ENCODE measurements at regions not wholly inside any gene's neighbourhood (a gene's known extent, or its start where the extent isn't known, plus 50 kb on each side); places are given as distances from the start of the nearest gene placed in this dataset.
A peak's percentile ranks its signal among the peaks of the same experiment; 100 is the strongest.

DNA sequence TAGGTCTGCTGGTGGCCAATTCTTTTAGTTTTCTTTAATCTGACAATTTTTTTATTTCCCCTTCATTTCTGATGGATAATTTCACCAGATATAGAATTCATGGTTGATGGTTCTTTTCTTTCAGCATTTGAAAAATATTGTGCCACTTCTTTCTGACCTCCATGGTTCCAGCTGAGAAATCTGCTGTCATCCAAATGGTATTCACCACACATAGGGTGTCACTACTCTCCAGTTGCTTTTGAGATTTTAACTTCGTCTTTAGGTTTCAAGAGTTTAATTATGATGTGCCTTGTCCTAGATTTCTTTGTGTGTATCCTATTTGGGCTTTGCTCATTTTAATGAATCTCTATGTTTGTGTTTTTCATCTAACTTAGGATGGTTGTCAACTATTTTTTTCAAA lies 488.6 kb upstream of the HS6ST1 start:
- DNase-seq (ENCODE audit: low read depth) = no peak
- in situ Hi-C loops (cut with HindIII; ENCODE audit: low pct_unique_long_range_greater_than_20kb, low sequenced_read_pairs) = no loop called here

GRCh38 chr2:128808462-128809258 lies 490.0 kb upstream of the HS6ST1 start:
- peak; percentile 18 for DNase-seq (ENCODE audit: low read depth)
- in situ Hi-C loops (cut with HindIII; ENCODE audit: low pct_unique_long_range_greater_than_20kb, low sequenced_read_pairs) = no loop called here

DNA sequence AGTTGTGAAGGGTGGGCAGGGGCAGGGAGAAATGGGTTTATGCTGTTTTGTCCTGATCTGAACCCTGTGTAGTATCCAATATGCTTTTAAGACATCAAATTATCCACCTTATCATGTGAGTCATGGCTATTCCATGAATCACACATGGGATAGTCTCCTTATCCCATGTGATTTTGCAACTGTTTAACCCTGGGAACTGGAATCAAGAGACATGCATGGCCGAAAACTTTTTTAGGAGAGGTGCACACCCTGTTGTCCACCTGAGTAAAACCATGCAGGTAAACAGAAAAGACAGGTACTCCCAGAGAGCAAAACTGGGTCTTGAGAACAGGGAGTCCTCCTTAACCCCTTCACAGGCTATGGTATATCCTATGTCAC lies 490.6 kb upstream of the HS6ST1 start:
- in situ Hi-C loops (cut with HindIII; ENCODE audit: low pct_unique_long_range_greater_than_20kb, low sequenced_read_pairs) = no loop called here
- DNase-seq (ENCODE audit: low read depth) = peak; percentile 8

- no peak for DNase-seq (ENCODE audit: low read depth)
- in situ Hi-C loops (cut with HindIII; ENCODE audit: low pct_unique_long_range_greater_than_20kb, low sequenced_read_pairs) = no loop called here
Measured at GRCh38 chr2:128809880-128810279, 491.2 kb upstream of the HS6ST1 start.

DNA sequence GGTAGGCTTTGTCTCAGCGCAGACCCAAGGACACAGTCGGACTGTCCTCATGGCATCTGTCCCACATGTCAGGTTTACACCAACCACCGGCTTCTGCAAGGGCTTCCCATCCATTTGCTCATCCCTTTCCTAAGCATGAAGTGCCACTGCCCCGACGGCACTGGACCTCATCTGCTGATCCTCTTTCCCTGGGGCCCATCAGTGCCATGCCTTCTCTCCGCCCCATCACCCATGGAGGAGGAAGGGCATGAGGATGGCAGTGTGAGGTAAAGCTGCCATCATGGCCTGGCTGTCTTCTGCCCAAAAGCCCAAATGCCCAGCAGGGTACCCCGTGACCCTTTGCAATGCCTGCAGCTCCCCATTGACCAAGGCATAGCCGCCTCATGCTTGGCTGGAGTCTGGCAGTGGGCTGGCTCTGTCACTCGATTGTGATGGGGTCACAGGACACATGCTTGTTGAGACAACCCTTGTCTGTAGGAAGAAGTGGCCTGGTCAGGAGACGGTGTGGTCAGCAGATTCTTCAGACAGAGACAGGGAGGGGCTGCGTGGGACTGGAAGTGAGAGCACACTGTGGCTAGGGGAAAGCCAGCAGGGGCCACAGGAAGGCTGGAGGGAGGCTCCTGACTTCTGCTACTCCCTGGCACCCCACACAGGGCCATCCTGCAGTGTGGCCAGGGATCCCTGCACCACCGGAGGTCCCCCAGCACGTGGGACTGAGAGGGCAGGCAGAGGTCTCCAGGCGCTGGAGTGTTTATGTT lies 493.7 kb upstream of the HS6ST1 start:
- no peak for DNase-seq (ENCODE audit: low read depth)
- in situ Hi-C loops (cut with HindIII; ENCODE audit: low pct_unique_long_range_greater_than_20kb, low sequenced_read_pairs) = no loop called here

- in situ Hi-C loops (cut with HindIII; ENCODE audit: low pct_unique_long_range_greater_than_20kb, low sequenced_read_pairs) = no loop called here
- no peak for DNase-seq (ENCODE audit: low read depth)
Measured at GRCh38 chr2:128813352-128814034, 494.8 kb upstream of the HS6ST1 start.

DNA sequence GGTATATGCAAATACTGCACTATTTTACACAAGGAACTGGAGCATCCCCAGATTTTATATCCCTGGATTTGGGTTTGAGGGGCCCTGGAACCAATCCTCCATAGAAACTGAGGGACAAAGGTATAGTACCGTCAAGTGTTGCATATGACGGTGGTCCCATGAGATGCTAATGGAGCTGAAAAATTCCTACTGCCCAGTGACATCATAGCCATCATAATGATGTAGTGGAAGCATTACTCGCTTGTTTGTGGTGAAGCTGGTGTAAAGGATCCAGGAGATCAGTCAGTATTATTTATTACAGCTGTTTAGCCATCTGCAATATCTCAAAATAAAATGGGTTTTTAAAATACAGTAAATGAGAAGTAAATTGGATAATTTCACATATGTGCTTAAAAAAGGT lies 496.6 kb upstream of the HS6ST1 start:
- DNase-seq (ENCODE audit: low read depth) = no peak
- in situ Hi-C loops (cut with HindIII; ENCODE audit: low pct_unique_long_range_greater_than_20kb, low sequenced_read_pairs) = no loop called here

- DNase-seq (ENCODE audit: low read depth) = no peak
- in situ Hi-C loops (cut with HindIII; ENCODE audit: low pct_unique_long_range_greater_than_20kb, low sequenced_read_pairs) = no loop called here
Measured at GRCh38 chr2:128817171-128817570, 498.5 kb upstream of the HS6ST1 start.

GRCh38 chr2:128817813-128818212 lies 499.1 kb upstream of the HS6ST1 start:
- in situ Hi-C loops (cut with HindIII; ENCODE audit: low pct_unique_long_range_greater_than_20kb, low sequenced_read_pairs) = no loop called here
- no peak for DNase-seq (ENCODE audit: low read depth)

DNA sequence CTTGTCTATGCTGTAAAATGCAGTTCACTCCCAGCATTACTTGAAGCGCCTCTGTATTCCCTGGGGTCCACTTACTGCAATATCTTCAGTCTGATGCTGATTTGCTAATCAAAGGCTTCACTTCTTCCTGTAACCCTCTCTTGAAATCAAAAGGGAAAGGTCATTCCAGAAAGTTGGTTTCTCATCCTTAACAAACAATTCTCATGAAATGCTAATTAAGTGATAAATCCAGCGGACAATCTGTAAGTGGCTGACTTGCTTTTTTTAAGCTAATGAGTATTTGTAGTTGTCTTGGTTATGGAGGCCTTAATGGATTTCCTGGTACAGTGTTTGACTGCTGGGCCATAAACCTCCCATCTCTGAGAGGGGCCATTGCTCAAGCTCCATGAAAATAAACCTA lies 499.6 kb upstream of the HS6ST1 start:
- DNase-seq (ENCODE audit: low read depth) = no peak
- in situ Hi-C loops (cut with HindIII; ENCODE audit: low pct_unique_long_range_greater_than_20kb, low sequenced_read_pairs) = no loop called here

- no peak for DNase-seq (ENCODE audit: low read depth)
- in situ Hi-C loops (cut with HindIII; ENCODE audit: low pct_unique_long_range_greater_than_20kb, low sequenced_read_pairs) = no loop called here
Measured at GRCh38 chr2:128818704-128819491, 500.2 kb upstream of the HS6ST1 start.

- in situ Hi-C loops (cut with HindIII; ENCODE audit: low pct_unique_long_range_greater_than_20kb, low sequenced_read_pairs) = no loop called here
- DNase-seq (ENCODE audit: low read depth) = no peak
Measured at GRCh38 chr2:128820452-128820851, 501.8 kb upstream of the HS6ST1 start.

DNA sequence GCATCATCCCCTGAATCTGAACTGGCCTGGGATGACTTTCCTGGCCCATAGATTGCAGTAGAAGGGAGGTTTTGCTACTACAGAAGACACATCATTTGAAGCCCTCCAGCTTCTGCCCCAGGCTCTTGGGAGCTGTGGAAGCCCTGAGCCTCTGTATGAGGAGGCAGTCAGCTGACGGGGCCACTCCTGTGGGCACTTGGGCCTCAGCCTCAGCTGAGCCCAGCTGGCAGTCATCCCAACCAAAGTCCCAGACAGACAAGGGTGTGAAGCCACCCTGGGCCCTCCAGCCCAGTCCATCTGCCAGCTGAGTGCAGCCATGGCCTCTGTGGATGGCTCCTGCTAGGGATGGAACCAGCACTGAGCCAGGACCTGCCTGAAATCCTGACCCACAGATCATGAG lies 502.3 kb upstream of the HS6ST1 start:
- in situ Hi-C loops (cut with HindIII; ENCODE audit: low pct_unique_long_range_greater_than_20kb, low sequenced_read_pairs) = no loop called here
- no peak for DNase-seq (ENCODE audit: low read depth)

DNA sequence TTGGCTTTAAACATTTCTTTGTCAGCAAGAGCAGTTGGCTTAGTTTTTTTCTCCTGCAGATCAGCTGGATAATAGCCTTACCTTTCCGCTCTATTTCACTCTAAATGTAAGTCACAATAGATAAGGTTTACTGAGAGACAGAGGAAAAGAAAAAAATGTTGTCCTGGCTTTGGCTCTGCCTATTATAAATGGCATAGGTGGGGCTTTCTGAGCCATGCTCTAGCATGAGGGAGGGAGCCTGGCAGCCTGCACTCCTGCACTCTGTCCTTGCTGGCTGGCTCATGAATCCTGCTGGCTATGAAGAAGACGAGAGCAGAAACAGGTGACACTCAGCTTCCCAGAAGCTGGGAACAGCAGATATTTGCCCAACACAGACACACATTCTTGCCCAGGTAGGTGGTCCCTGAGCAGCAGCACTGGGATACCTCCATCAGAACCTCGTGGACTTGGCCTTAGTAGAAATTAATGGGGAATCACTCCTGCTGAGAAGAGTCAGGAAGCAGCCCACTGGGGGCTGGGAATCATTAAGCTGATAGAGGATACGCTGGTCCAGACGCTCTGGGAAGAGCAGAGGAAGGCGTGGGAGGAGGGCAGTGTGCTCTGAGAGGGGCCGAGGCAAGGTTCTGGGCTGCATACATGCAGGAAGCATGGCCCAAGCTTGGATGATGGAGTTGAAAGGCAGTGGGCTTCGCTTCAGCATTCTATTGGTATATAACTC lies 514.4 kb upstream of the HS6ST1 start:
- in situ Hi-C loops (cut with HindIII; ENCODE audit: low pct_unique_long_range_greater_than_20kb, low sequenced_read_pairs) = no loop called here
- no peak for DNase-seq (ENCODE audit: low read depth)

DNA sequence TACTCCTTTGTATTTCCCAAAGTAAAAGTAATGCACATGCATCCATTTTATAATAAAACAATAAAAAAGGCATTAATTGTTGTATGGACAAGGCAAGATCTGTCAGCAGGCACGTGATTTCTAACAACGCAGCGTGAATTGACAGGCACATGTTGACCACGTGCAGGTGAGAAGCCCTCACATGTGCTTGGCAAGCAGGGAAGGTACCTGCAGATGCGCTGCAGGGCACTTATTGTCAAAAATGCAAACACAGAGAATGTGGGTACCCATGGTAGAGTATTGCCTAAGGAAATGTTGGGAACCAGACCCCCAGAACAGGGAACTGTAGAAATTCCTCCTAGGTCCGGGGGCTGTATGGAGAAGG lies 515.0 kb upstream of the HS6ST1 start:
- in situ Hi-C loops (cut with HindIII; ENCODE audit: low pct_unique_long_range_greater_than_20kb, low sequenced_read_pairs) = no loop called here
- DNase-seq (ENCODE audit: low read depth) = no peak

- in situ Hi-C loops (cut with HindIII; ENCODE audit: low pct_unique_long_range_greater_than_20kb, low sequenced_read_pairs) = no loop called here
- no peak for DNase-seq (ENCODE audit: low read depth)
Measured at GRCh38 chr2:128834207-128834879, 515.7 kb upstream of the HS6ST1 start.

DNA sequence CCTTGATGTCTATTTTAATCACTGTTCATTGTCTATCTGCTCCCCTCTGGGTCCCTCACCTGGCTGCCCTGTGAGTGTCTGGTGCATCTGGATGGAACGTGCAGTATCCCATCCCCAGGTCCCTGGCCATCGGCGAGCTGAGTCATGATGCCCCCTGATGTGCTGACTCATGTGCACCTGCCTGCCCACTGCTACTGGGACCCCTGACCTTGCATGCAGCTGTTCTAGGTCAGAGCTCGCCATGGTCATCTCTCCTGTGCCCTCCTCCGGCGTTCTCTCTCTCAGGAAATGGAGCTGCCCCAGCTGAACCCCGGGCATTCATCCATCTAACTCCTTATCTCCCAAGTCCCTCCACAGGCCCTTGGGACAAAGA lies 516.2 kb upstream of the HS6ST1 start:
- DNase-seq (ENCODE audit: low read depth) = no peak
- in situ Hi-C loops (cut with HindIII; ENCODE audit: low pct_unique_long_range_greater_than_20kb, low sequenced_read_pairs) = no loop called here

Measured in Caki2 (cell line).